ENCODE measurements at regions not wholly inside any gene's neighbourhood (a gene's known extent, or its start where the extent isn't known, plus 50 kb on each side); places are given as distances from the start of the nearest gene placed in this dataset.

GRCh38 chr6:28812778-28813569, 110.8 kb downstream of the TRIM27 start:
- H3K36me3 Mint-ChIP-seq (ENCODE audit: low read depth, unreplicated experiment), result peaks cover 2% of the 10 kb centered on the region
- no peak overlapping the region for H2AFZ ChIP-seq (ENCODE audit: low read depth, low read length)
- peaks cover 8% of the 10 kb centered on the region for H3K4me1 Mint-ChIP-seq (ENCODE audit: low read depth, unreplicated experiment)
- H3K4me2 ChIP-seq (ENCODE audit: low read length), result no peak overlapping the region
- peaks cover 86% of the 10 kb centered on the region for H3K27me3 Mint-ChIP-seq (ENCODE audit: low read depth, unreplicated experiment)
- no peaks in the 10 kb centered on the region for H3K79me2 ChIP-seq (ENCODE audit: insufficient read depth, low read length)
- H3K4me3 ChIP-seq (ENCODE audit: insufficient read depth, low read depth, low read length), result no peak overlapping the region
- H3K36me3 ChIP-seq (ENCODE audit: insufficient read depth, low read length), result no peaks in the 10 kb centered on the region
- no peak overlapping the region for H3K27ac ChIP-seq (ENCODE audit: low read depth, low read length)
- H3K9ac ChIP-seq (ENCODE audit: low read length), result no peak overlapping the region
- no peak for FAIRE-seq
- TF ChIP-seq EZH2 (IDR thresholded peaks at IDR 0.05; ENCODE audit: insufficient read depth, low read length), result no peak
- TF ChIP-seq CTCF (IDR thresholded peaks at IDR 0.05; ENCODE audit: insufficient read depth, low read depth, low read length), result no peak
- H4K20me1 ChIP-seq (ENCODE audit: insufficient read depth, low read length), result no peaks in the 10 kb centered on the region
- H3K9me3 Mint-ChIP-seq (ENCODE audit: unreplicated experiment), result peaks cover 13% of the 10 kb centered on the region
- H3K4me3 Mint-ChIP-seq (ENCODE audit: unreplicated experiment), result peak overlapping the region; percentile 79
- H3K27ac Mint-ChIP-seq (ENCODE audit: unreplicated experiment), result no peak overlapping the region
- H3K27me3 ChIP-seq (ENCODE audit: insufficient read depth, low read length), result peaks cover 67% of the 10 kb centered on the region
- no peaks in the 10 kb centered on the region for H3K9me3 ChIP-seq (ENCODE audit: insufficient read depth, low read depth, low read length)
- no peak for DNase-seq (ENCODE audit: low read depth)
- peaks cover 6% of the 10 kb centered on the region for H3K4me1 ChIP-seq (ENCODE audit: insufficient read depth, low read length)

- peak overlapping the region; percentile 59 for H2AFZ ChIP-seq (ENCODE audit: low read depth, low read length)
- no peaks in the 10 kb centered on the region for H3K36me3 ChIP-seq (ENCODE audit: insufficient read depth, low read length)
- Mint-ChIP-seq H3K4me1 (ENCODE audit: low read depth, unreplicated experiment) (peaks cover 8% of the 10 kb centered on the region), H3K4me3 (ENCODE audit: unreplicated experiment) (peak overlapping the region; percentile 79), H3K36me3 (ENCODE audit: low read depth, unreplicated experiment) (peaks cover 2% of the 10 kb centered on the region), H3K9me3 (ENCODE audit: unreplicated experiment) (peaks cover 15% of the 10 kb centered on the region), H3K27ac (ENCODE audit: unreplicated experiment) (no peak overlapping the region), H3K27me3 (ENCODE audit: low read depth, unreplicated experiment) (peaks cover 94% of the 10 kb centered on the region)
- TF ChIP-seq EZH2 (IDR thresholded peaks at IDR 0.05; ENCODE audit: insufficient read depth, low read length) (peak; percentile 49), CTCF (IDR thresholded peaks at IDR 0.05; ENCODE audit: insufficient read depth, low read depth, low read length) (no peak)
- peaks cover 69% of the 10 kb centered on the region for H3K27me3 ChIP-seq (ENCODE audit: insufficient read depth, low read length)
- H3K4me3 ChIP-seq (ENCODE audit: insufficient read depth, low read depth, low read length), result peak overlapping the region; percentile 43
- FAIRE-seq (no peak), DNase-seq (ENCODE audit: low read depth) (no peak)
- H3K4me1 ChIP-seq (ENCODE audit: insufficient read depth, low read length), result peaks cover 6% of the 10 kb centered on the region
- H3K9ac ChIP-seq (ENCODE audit: low read length), result no peak overlapping the region
- peak overlapping the region; percentile 81 for H3K4me2 ChIP-seq (ENCODE audit: low read length)
- H3K27ac ChIP-seq (ENCODE audit: low read depth, low read length), result no peak overlapping the region
- no peaks in the 10 kb centered on the region for H3K9me3 ChIP-seq (ENCODE audit: insufficient read depth, low read depth, low read length)
- no peaks in the 10 kb centered on the region for H4K20me1 ChIP-seq (ENCODE audit: insufficient read depth, low read length)
- no peaks in the 10 kb centered on the region for H3K79me2 ChIP-seq (ENCODE audit: insufficient read depth, low read length)
Measured at GRCh38 chr6:28814032-28814976, 109.5 kb downstream of the TRIM27 start.
